ENCODE measurements at regions not wholly inside any gene's neighbourhood (a gene's known extent, or its start where the extent isn't known, plus 50 kb on each side); places are given as distances from the start of the nearest gene placed in this dataset.

- TF ChIP-seq POLR2AphosphoS5 (IDR thresholded peaks at IDR 0.05) (no peak), POLR2A (IDR thresholded peaks at IDR 0.05) (no peak)
- TF ChIP-seq, protein P1, sequence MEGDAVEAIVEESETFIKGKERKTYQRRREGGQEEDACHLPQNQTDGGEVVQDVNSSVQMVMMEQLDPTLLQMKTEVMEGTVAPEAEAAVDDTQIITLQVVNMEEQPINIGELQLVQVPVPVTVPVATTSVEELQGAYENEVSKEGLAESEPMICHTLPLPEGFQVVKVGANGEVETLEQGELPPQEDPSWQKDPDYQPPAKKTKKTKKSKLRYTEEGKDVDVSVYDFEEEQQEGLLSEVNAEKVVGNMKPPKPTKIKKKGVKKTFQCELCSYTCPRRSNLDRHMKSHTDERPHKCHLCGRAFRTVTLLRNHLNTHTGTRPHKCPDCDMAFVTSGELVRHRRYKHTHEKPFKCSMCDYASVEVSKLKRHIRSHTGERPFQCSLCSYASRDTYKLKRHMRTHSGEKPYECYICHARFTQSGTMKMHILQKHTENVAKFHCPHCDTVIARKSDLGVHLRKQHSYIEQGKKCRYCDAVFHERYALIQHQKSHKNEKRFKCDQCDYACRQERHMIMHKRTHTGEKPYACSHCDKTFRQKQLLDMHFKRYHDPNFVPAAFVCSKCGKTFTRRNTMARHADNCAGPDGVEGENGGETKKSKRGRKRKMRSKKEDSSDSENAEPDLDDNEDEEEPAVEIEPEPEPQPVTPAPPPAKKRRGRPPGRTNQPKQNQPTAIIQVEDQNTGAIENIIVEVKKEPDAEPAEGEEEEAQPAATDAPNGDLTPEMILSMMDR (IDR thresholded peaks at IDR 0.05), result no peak
Measured at GRCh38 chr5:5616247-5616895, 193.9 kb downstream of the ICE1 start.

All from breast epithelium (tissue), 3 donors.